ENCODE measurements at regions not wholly inside any gene's neighbourhood (a gene's known extent, or its start where the extent isn't known, plus 50 kb on each side); places are given as distances from the start of the nearest gene placed in this dataset.
"Not testable (repeated sequence)": the region's sequence is repeated elsewhere in the genome, so short reads cannot be mapped to it uniquely, and the experiment has no call there.

GRCh38 chr9:136598390-136599073, 52.7 kb upstream of the NOTCH1 start:
- not testable (repeated sequence) for TF ChIP-seq CTCF, POLR2A (IDR thresholded peaks at IDR 0.05)

All from right lobe of liver (tissue), 4 donors.